Spleen (tissue), 7 donors: ENCODE measurements at regions not wholly inside any gene's neighbourhood (a gene's known extent, or its start where the extent isn't known, plus 50 kb on each side); places are given as distances from the start of the nearest gene placed in this dataset.

Experiments
- CTCF ChIP-seq, 11 experiments: fragments of 200-600 bp in 7 of 11; fragments of 450-650 bp in 4 of 11; sonication (generic) in 4 of 11; IDR thresholded peaks in 8 of 11; conservative IDR thresholded peaks in 3 of 11; 1 replicate in 7 of 11; 2 replicates in 4 of 11; pipeline versions ENCODE4 v1.4.0 to v1.8.0; 2016 to 2021; ENCODE audit warnings: antibody characterized with exemption in 11 of 11, inconsistent platforms in 4 of 11, mild to moderate bottlenecking in 1 of 11
- POLR2A ChIP-seq, 3 donors: fragments of 450-650 bp; IDR thresholded peaks; one replicate each; pipeline ENCODE4 v1.5.1; 2017; ENCODE audit warnings: antibody characterized with exemption in 3 of 3, mild to moderate bottlenecking in 1 of 3
- donor health status: DM: no; HTN: no; CAD: no; lungs with moderate emphysema.
- donor health status: DM: no; HTN: no; CAD: no.
- donor health status: DM: no; HTN: no; CAD: no.

DNA sequence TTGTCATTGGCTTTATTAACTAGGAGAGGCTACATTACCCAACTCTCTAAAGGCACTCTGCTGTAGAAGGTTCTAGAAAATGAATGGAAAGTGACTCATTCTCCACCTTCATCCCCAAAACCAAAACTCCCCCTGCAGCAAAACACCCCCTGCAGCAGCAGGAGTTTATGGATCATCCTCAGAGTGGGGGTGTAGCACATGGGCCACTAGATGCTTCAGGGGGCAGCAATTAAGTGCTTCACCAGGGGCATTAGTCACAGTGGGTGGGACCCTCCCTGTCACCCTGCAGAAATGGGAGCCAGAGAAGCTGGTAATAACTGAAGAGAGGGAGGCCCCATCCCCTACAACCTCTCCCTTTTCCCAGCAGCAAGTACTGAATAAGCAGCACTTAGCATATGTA, 64.5 kb upstream of the MED4 start:
- no peak for TF ChIP-seq CTCF (IDR thresholded peaks at IDR 0.05 in 8 of 11, conservative IDR thresholded peaks at IDR 0.05 in 3 of 11)
- no peak for TF ChIP-seq POLR2A (IDR thresholded peaks at IDR 0.05)
